H9 (cell line): ENCODE measurements at regions not wholly inside any gene's neighbourhood (a gene's known extent, or its start where the extent isn't known, plus 50 kb on each side); places are given as distances from the start of the nearest gene placed in this dataset.

Experiments
- DNase-seq: peaks from one replicate; pipeline ENCODE4 v3.0.0-alpha.2; 2017
- H2AFZ ChIP-seq: one replicate; pipeline ENCODE4 v1.6.1; 2013; ENCODE audit warnings: mild to moderate bottlenecking, low read length, control low read depth, moderate library complexity
- H2AK5ac ChIP-seq: 2 replicates; pipeline ENCODE4 v1.6.1; 2013; ENCODE audit warnings: low read length, control low read depth, mixed read lengths; ENCODE audit not compliant: insufficient read length
- H2BK120ac ChIP-seq: one replicate; pipeline ENCODE4 v1.6.1; 2013; ENCODE audit warnings: low read depth, mild to moderate bottlenecking, low read length, control low read depth, inconsistent platforms; ENCODE audit not compliant: poor library complexity, severe bottlenecking
- H2BK12ac ChIP-seq: 2 replicates; pipeline ENCODE4 v1.6.1; 2013; ENCODE audit warnings: low read length, control low read depth, mixed read lengths, low read depth; ENCODE audit not compliant: insufficient read length
- H2BK15ac ChIP-seq: 2 replicates; pipeline ENCODE4 v1.6.1; 2013; ENCODE audit warnings: low read depth, low read length, control low read depth
- H2BK20ac ChIP-seq: one replicate; pipeline ENCODE4 v1.6.1; 2013; ENCODE audit warnings: low read depth, mild to moderate bottlenecking, low read length, control low read depth, inconsistent platforms; ENCODE audit not compliant: poor library complexity, severe bottlenecking
- H2BK5ac ChIP-seq: 2 replicates; pipeline ENCODE4 v1.6.1; 2013; ENCODE audit warnings: low read length, control low read depth, mixed read lengths; ENCODE audit not compliant: insufficient read length
- H3K14ac ChIP-seq: 2 replicates; pipeline ENCODE4 v1.6.1; 2013; ENCODE audit warnings: low read length, control low read depth; ENCODE audit not compliant: insufficient read depth
- H3K18ac ChIP-seq: 2 replicates; pipeline ENCODE4 v1.6.1; 2013; ENCODE audit warnings: low read depth, mild to moderate bottlenecking, mixed read lengths, low read length, control low read depth; ENCODE audit not compliant: insufficient read length
- H3K23ac ChIP-seq: 2 replicates; pipeline ENCODE4 v1.6.1; 2013; ENCODE audit warnings: low read length, control low read depth, mixed read lengths, low read depth; ENCODE audit not compliant: insufficient read length
- H3K23me2 ChIP-seq: 2 replicates; pipeline ENCODE4 v1.6.1; 2013; ENCODE audit warnings: low read depth, mild to moderate bottlenecking, mixed read lengths, low read length, control low read depth; ENCODE audit not compliant: insufficient read length, poor library complexity, severe bottlenecking
- H3K27ac ChIP-seq: 2 replicates; pipeline ENCODE4 v1.5.1; 2013; ENCODE audit warnings: low read length, control low read depth, mixed read lengths, low read depth; ENCODE audit not compliant: insufficient read length
- H3K27me3 ChIP-seq: 2 replicates; pipeline ENCODE4 v1.6.1; 2013; ENCODE audit warnings: low read length, control low read depth, inconsistent platforms; ENCODE audit not compliant: insufficient read depth
- H3K4ac ChIP-seq: 2 replicates; pipeline ENCODE4 v1.6.1; 2013; ENCODE audit warnings: low read depth, mild to moderate bottlenecking, control low read depth, inconsistent platforms, low read length, moderate library complexity
- H3K4me1 ChIP-seq: 2 replicates; pipeline ENCODE4 v1.6.1; 2013; ENCODE audit warnings: low read length, control low read depth, inconsistent platforms; ENCODE audit not compliant: insufficient read depth
- H3K4me2 ChIP-seq: 2 replicates; pipeline ENCODE4 v1.6.1; 2013; ENCODE audit warnings: low read length, control low read depth, mixed read lengths; ENCODE audit not compliant: insufficient read length, insufficient read depth
- H3K56ac ChIP-seq: 2 replicates; pipeline ENCODE4 v1.6.1; 2013; ENCODE audit warnings: low read depth, mild to moderate bottlenecking, mixed read lengths, low read length, control low read depth; ENCODE audit not compliant: insufficient read length
- H3K79me1 ChIP-seq: 2 replicates; pipeline ENCODE4 v1.6.1; 2013; ENCODE audit warnings: low read depth, mild to moderate bottlenecking, moderate library complexity, low read length, control low read depth, inconsistent platforms; ENCODE audit not compliant: insufficient read depth, poor library complexity, severe bottlenecking
- H3K79me2 ChIP-seq: 2 replicates; pipeline ENCODE4 v1.6.1; 2013; ENCODE audit warnings: low read length, control low read depth, inconsistent platforms; ENCODE audit not compliant: insufficient read depth
- H3K9ac ChIP-seq: 2 replicates; pipeline ENCODE4 v1.6.1; 2013; ENCODE audit warnings: low read length, control low read depth, mixed read lengths; ENCODE audit not compliant: insufficient read length; ENCODE audit errors: extremely low read depth
- H3K9me3 ChIP-seq: one replicate; pipeline ENCODE4 v1.6.1; 2013; ENCODE audit warnings: low read depth, low read length, inconsistent platforms; ENCODE audit not compliant: control insufficient read depth
- H3T11ph ChIP-seq: one replicate; pipeline ENCODE4 v1.6.1; 2013; ENCODE audit warnings: mild to moderate bottlenecking, low read length, control low read depth, inconsistent platforms
- H4K20me1 ChIP-seq: one replicate; pipeline ENCODE4 v1.6.1; 2013; ENCODE audit not compliant: control insufficient read depth, insufficient read length, insufficient read depth
- H4K5ac ChIP-seq: 2 replicates; pipeline ENCODE4 v1.6.1; 2013; ENCODE audit warnings: low read depth, mild to moderate bottlenecking, mixed read lengths, low read length, control low read depth; ENCODE audit not compliant: insufficient read length
- H4K8ac ChIP-seq: replicated peaks from 2 replicates; pipeline ENCODE4 v1.6.1; 2013; ENCODE audit warnings: low read length, control low read depth, mixed read lengths, low read depth; ENCODE audit not compliant: insufficient read length
- H4K91ac ChIP-seq: 2 replicates; pipeline ENCODE4 v1.6.1; 2013; ENCODE audit warnings: low read depth, mild to moderate bottlenecking, moderate library complexity, mixed read lengths, low read length, control low read depth; ENCODE audit not compliant: insufficient read length
- H3K27ac Mint-ChIP-seq, 3 experiments: 2 replicates in 2 of 3; 3 replicates in 1 of 3; pipeline ENCODE4 v1.8.0; 2020 to 2021; ENCODE audit warnings: mixed read lengths in 3 of 3, mild to moderate bottlenecking in 1 of 3, moderate library complexity in 1 of 3
- H3K27me3 Mint-ChIP-seq: 2 replicates; pipeline ENCODE4 v1.8.0; 2021; ENCODE audit warnings: low read depth, mild to moderate bottlenecking, moderate library complexity, mixed read lengths
- H3K36me3 Mint-ChIP-seq, 3 experiments: 2 replicates in 2 of 3; 3 replicates in 1 of 3; pipeline ENCODE4 v1.8.0; 2020 to 2021; ENCODE audit warnings: low read depth in 3 of 3, mixed read lengths in 3 of 3; ENCODE audit not compliant: insufficient read depth in 1 of 3
- H3K4me1 Mint-ChIP-seq, 2 experiments: 2 replicates each; pipeline ENCODE4 v1.8.0; 2020; ENCODE audit warnings: mixed read lengths in 2 of 2
- H3K4me3 Mint-ChIP-seq, 2 experiments: 2 replicates in 1 of 2; 3 replicates in 1 of 2; pipeline ENCODE4 v1.8.0; 2020 to 2021; ENCODE audit warnings: mild to moderate bottlenecking in 2 of 2, mixed read lengths in 2 of 2, moderate library complexity in 1 of 2
- H3K9me3 Mint-ChIP-seq, 2 experiments: 2 replicates in 1 of 2; 3 replicates in 1 of 2; pipeline ENCODE4 v1.8.0; 2020; ENCODE audit warnings: mild to moderate bottlenecking in 2 of 2, mixed read lengths in 2 of 2, moderate library complexity in 1 of 2
- WGBS: extraction: QIAGEN DNeasy Blood & Tissue Kit; methylation state at CpG from one replicate; pipeline ENCODE4 v1.1.7; 2013; ENCODE audit warnings: missing lambda C conversion rate, low lambda C conversion rate, mixed read lengths; ENCODE audit not compliant: insufficient read length; ENCODE audit errors: extremely low coverage; 5-methylcytosine and 5-hydroxymethylcytosine counted together
- TF ChIP-seq, protein P1 (sequence below): fragments of 200-600 bp; sonication (generic); conservative IDR thresholded peaks from 3 replicates; pipeline ENCODE4 v1.8.0; 2021; ENCODE audit warnings: antibody characterized with exemption, mild to moderate bottlenecking

- no CpG with 5 or more reads among the region's 3 CpGs for WGBS
- H2AFZ ChIP-seq = no peak overlapping the region
- no peaks in the 10 kb centered on the region for H3K27me3 ChIP-seq
- H3K23ac ChIP-seq = no peak overlapping the region
- no peaks in the 10 kb centered on the region for H3K9me3 ChIP-seq
- H2BK5ac ChIP-seq = no peak overlapping the region
- no peak overlapping the region for H3K4ac ChIP-seq
- H4K20me1 ChIP-seq = no peaks in the 10 kb centered on the region
- no peaks in the 10 kb centered on the region for H3K79me2 ChIP-seq
- no peak overlapping the region for H3K4me3 Mint-ChIP-seq
- H4K5ac ChIP-seq = no peak overlapping the region
- no peak for DNase-seq
- H3K27ac ChIP-seq = no peak overlapping the region
- no peak overlapping the region for H3K56ac ChIP-seq
- no peak overlapping the region for H3K14ac ChIP-seq
- no peak overlapping the region for H3K9ac ChIP-seq
- H3K4me1 ChIP-seq = no peaks in the 10 kb centered on the region
- no peak overlapping the region for H2BK12ac ChIP-seq
- H3T11ph ChIP-seq = no peak overlapping the region
- H3K4me1 Mint-ChIP-seq = peaks cover 6% of the 10 kb centered on the region in 2 experiments; a peak in 3 of 4 replicates
- peaks cover 0 to 4% of the 10 kb centered on the region in 2 experiments; a peak in 3 of 5 replicates for H3K9me3 Mint-ChIP-seq
- H2BK15ac ChIP-seq = no peak overlapping the region
- H3K4me2 ChIP-seq = no peak overlapping the region
- no peaks in the 10 kb centered on the region for H3K27me3 Mint-ChIP-seq
- no peak overlapping the region for H4K8ac ChIP-seq
- no peak overlapping the region for H4K91ac ChIP-seq
- no peaks in the 10 kb centered on the region for H3K36me3 Mint-ChIP-seq
- no peak overlapping the region for H3K18ac ChIP-seq
- no peak overlapping the region for H2BK120ac ChIP-seq
- TF ChIP-seq, protein P1, sequence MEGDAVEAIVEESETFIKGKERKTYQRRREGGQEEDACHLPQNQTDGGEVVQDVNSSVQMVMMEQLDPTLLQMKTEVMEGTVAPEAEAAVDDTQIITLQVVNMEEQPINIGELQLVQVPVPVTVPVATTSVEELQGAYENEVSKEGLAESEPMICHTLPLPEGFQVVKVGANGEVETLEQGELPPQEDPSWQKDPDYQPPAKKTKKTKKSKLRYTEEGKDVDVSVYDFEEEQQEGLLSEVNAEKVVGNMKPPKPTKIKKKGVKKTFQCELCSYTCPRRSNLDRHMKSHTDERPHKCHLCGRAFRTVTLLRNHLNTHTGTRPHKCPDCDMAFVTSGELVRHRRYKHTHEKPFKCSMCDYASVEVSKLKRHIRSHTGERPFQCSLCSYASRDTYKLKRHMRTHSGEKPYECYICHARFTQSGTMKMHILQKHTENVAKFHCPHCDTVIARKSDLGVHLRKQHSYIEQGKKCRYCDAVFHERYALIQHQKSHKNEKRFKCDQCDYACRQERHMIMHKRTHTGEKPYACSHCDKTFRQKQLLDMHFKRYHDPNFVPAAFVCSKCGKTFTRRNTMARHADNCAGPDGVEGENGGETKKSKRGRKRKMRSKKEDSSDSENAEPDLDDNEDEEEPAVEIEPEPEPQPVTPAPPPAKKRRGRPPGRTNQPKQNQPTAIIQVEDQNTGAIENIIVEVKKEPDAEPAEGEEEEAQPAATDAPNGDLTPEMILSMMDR = no peak
- H2BK20ac ChIP-seq = no peak overlapping the region
- no peaks in the 10 kb centered on the region for H3K23me2 ChIP-seq
- no peaks in the 10 kb centered on the region for H3K79me1 ChIP-seq
- no peak overlapping the region for H2AK5ac ChIP-seq
- H3K27ac Mint-ChIP-seq = no peak overlapping the region; a peak in 1 of 7 replicates
Measured at GRCh38 chr4:11511321-11511720, 82.6 kb upstream of the HS3ST1 start.
